ENCODE measurements at regions not wholly inside any gene's neighbourhood (a gene's known extent, or its start where the extent isn't known, plus 50 kb on each side); places are given as distances from the start of the nearest gene placed in this dataset.
"Not testable (repeated sequence)": the region's sequence is repeated elsewhere in the genome, so short reads cannot be mapped to it uniquely, and the experiment has no call there.

DNA sequence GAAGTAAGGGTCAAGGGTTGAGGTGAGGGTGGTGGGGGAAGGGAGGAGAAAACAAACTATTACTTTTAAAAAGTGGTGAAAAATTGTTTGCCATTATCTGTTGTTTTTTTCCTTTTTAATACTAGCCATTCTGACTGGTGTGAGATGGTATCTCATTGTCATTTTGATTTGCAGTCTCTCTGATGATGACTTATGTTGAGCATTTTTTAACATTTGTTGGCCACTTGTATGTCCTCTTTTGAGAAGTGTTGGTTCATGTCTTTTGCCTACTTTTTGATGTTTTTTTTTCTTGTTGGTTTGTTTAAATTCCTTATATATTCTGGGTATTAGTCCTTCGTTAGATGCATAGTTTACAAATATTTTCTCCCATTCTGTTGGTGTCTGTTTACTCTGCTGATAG, 185.9 kb upstream of the ANKRD28 start:
- no peak for TF ChIP-seq EZH2 (IDR thresholded peaks at IDR 0.05; ENCODE audit: borderline replicate concordance, insufficient read depth, low read length, poor library complexity, severe bottlenecking)
- no peak for TF ChIP-seq EP300 (conservative IDR thresholded peaks at IDR 0.05; ENCODE audit: poor library complexity, severe bottlenecking)
- TF ChIP-seq SMC3 (conservative IDR thresholded peaks at IDR 0.05; ENCODE audit: poor library complexity) = no peak
- TF ChIP-seq, protein P1, sequence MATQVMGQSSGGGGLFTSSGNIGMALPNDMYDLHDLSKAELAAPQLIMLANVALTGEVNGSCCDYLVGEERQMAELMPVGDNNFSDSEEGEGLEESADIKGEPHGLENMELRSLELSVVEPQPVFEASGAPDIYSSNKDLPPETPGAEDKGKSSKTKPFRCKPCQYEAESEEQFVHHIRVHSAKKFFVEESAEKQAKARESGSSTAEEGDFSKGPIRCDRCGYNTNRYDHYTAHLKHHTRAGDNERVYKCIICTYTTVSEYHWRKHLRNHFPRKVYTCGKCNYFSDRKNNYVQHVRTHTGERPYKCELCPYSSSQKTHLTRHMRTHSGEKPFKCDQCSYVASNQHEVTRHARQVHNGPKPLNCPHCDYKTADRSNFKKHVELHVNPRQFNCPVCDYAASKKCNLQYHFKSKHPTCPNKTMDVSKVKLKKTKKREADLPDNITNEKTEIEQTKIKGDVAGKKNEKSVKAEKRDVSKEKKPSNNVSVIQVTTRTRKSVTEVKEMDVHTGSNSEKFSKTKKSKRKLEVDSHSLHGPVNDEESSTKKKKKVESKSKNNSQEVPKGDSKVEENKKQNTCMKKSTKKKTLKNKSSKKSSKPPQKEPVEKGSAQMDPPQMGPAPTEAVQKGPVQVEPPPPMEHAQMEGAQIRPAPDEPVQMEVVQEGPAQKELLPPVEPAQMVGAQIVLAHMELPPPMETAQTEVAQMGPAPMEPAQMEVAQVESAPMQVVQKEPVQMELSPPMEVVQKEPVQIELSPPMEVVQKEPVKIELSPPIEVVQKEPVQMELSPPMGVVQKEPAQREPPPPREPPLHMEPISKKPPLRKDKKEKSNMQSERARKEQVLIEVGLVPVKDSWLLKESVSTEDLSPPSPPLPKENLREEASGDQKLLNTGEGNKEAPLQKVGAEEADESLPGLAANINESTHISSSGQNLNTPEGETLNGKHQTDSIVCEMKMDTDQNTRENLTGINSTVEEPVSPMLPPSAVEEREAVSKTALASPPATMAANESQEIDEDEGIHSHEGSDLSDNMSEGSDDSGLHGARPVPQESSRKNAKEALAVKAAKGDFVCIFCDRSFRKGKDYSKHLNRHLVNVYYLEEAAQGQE (IDR thresholded peaks at IDR 0.05; ENCODE audit: borderline replicate concordance) = no peak
- TF ChIP-seq TAF1 (IDR thresholded peaks at IDR 0.05; ENCODE audit: low read depth) = no peak
- no peak for TF ChIP-seq POLR2AphosphoS5 (IDR thresholded peaks at IDR 0.05)
- TF ChIP-seq, protein P2, sequence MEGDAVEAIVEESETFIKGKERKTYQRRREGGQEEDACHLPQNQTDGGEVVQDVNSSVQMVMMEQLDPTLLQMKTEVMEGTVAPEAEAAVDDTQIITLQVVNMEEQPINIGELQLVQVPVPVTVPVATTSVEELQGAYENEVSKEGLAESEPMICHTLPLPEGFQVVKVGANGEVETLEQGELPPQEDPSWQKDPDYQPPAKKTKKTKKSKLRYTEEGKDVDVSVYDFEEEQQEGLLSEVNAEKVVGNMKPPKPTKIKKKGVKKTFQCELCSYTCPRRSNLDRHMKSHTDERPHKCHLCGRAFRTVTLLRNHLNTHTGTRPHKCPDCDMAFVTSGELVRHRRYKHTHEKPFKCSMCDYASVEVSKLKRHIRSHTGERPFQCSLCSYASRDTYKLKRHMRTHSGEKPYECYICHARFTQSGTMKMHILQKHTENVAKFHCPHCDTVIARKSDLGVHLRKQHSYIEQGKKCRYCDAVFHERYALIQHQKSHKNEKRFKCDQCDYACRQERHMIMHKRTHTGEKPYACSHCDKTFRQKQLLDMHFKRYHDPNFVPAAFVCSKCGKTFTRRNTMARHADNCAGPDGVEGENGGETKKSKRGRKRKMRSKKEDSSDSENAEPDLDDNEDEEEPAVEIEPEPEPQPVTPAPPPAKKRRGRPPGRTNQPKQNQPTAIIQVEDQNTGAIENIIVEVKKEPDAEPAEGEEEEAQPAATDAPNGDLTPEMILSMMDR (IDR thresholded peaks at IDR 0.05; ENCODE audit: poor library complexity, severe bottlenecking) = no peak
- no peak for TF ChIP-seq RAD21 (conservative IDR thresholded peaks at IDR 0.05)
- no peak overlapping the region for H2AFZ ChIP-seq (ENCODE audit: low read depth, low read length)

DNA sequence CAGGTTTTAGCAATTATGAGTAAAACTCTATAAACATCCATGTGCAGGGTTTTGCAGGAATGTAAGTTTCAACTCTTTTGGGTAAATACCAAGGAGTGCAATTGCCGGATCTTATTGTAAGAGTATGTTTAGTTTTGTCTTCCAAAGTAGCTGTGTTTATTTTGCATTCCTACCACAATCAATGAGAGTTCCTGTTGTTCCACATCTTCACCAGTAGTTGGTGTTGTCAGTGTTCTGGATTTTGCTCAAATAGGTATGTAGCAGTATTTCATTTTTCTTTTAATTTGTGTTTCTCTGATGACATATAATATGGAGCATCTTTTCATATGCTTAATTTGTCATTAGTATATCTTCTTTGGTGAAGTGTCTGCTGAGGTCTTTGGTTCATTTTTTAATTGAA, 185.1 kb upstream of the GALNT15 start:
- Histone ChIP-seq H4K20me1 (ENCODE audit: insufficient read depth) (no peaks in the 10 kb centered on the region), H2AFZ (ENCODE audit: low read depth, low read length) (no peak overlapping the region), H3K9me3 (ENCODE audit: low read length) (no peaks in the 10 kb centered on the region), H3F3A (ENCODE audit: insufficient read depth, low read length, poor library complexity, severe bottlenecking) (no peaks in the 10 kb centered on the region), H3K4me3 (ENCODE audit: low read length) (no peak overlapping the region), H3K27me3 (ENCODE audit: insufficient read depth, low read depth, low read length) (no peaks in the 10 kb centered on the region), H3K4me2 (ENCODE audit: low read length) (no peak overlapping the region), H3K79me2 (replicated peaks; ENCODE audit: insufficient read depth, low read length) (no peaks in the 10 kb centered on the region), H3K27ac (ENCODE audit: low read length) (no peak overlapping the region), H3K9me2 (ENCODE audit: insufficient read depth, low read length) (no peaks in the 10 kb centered on the region), H3K36me3 (ENCODE audit: insufficient read depth, low read length) (no peaks in the 10 kb centered on the region), H3K9ac (ENCODE audit: low read length) (no peak overlapping the region)
- TF ChIP-seq EZH2 (IDR thresholded peaks at IDR 0.05; ENCODE audit: borderline replicate concordance, insufficient read depth, low read length, poor library complexity, severe bottlenecking) (no peak), MXI1 (conservative IDR thresholded peaks at IDR 0.05; ENCODE audit: poor library complexity, severe bottlenecking) (no peak)

More for the DNA sequence above, 185.9 kb upstream of the ANKRD28 start:
- no peaks in the 10 kb centered on the region for H3K36me3 ChIP-seq (ENCODE audit: insufficient read depth, low read length)
- H4K20me1 ChIP-seq (ENCODE audit: insufficient read depth) = no peaks in the 10 kb centered on the region
- no peaks in the 10 kb centered on the region for H3F3A ChIP-seq (ENCODE audit: insufficient read depth, low read length, poor library complexity, severe bottlenecking)
- no peak overlapping the region for H3K4me3 ChIP-seq (ENCODE audit: low read length)
- H3K27ac ChIP-seq (ENCODE audit: low read length) = no peak overlapping the region
- no peak overlapping the region for H3K4me2 ChIP-seq (ENCODE audit: low read length)
- H3K27me3 ChIP-seq (ENCODE audit: insufficient read depth, low read depth, low read length) = no peaks in the 10 kb centered on the region
- no peaks in the 10 kb centered on the region for H3K79me2 ChIP-seq (replicated peaks; ENCODE audit: insufficient read depth, low read length)
- H3K9me3 ChIP-seq (ENCODE audit: low read length) = no peaks in the 10 kb centered on the region
- no peak overlapping the region for H3K9ac ChIP-seq (ENCODE audit: low read length)
- H3K9me2 ChIP-seq (ENCODE audit: insufficient read depth, low read length) = no peaks in the 10 kb centered on the region

DNA sequence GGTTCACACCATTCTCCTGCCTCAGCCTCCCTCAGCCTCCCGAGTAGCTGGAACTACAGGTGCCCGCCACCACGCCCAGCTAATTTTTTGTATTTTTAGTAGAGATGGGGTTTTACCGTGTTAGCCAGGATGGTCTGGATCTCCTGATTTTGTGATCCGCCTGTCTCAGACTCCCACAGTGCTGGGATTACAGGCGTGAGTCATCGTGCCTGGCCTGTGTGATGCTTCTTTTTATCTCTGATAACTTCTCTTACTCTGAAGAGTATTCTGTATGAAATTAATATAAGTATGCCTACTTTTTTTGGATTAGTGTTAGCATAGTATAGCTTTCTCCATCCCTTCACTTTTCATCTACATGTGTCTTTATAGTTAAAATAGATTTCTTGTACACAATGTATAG, 180.8 kb upstream of the GALNT15 start:
- H3K79me2 ChIP-seq (replicated peaks; ENCODE audit: insufficient read depth, low read length); H2AFZ ChIP-seq (ENCODE audit: low read depth, low read length); H3K4me2 ChIP-seq (ENCODE audit: low read length); H3F3A ChIP-seq (ENCODE audit: insufficient read depth, low read length, poor library complexity, severe bottlenecking); H3K9me2 ChIP-seq (ENCODE audit: insufficient read depth, low read length); H3K4me3 ChIP-seq (ENCODE audit: low read length); H3K9me3 ChIP-seq (ENCODE audit: low read length); H3K36me3 ChIP-seq (ENCODE audit: insufficient read depth, low read length); H4K20me1 ChIP-seq (ENCODE audit: insufficient read depth); H3K27me3 ChIP-seq (ENCODE audit: insufficient read depth, low read depth, low read length); H3K9ac ChIP-seq (ENCODE audit: low read length); H3K27ac ChIP-seq (ENCODE audit: low read length): not testable (repeated sequence)

DNA sequence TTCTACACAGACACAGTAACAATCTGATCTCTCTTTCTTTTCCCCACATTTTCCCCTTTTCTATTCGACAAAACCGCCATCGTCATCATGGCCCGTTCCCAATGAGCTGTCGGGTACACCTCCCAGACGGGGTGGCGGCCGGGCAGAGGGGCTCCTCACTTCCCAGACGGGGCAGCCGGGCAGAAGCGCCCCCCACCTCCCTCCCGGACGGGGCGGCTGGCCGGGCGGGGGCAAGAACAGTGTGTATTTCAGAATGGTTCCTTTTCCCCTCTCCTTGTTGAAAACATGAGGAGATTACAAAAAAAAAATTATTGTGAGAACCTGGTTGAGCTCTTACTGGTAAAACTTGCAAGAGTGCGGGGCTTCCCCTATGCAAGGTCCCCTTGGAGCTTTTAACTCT, 178.0 kb upstream of the GALNT15 start:
- not testable (repeated sequence) for H3K27ac ChIP-seq (ENCODE audit: low read length); H3K9me3 ChIP-seq (ENCODE audit: low read length); H3K4me2 ChIP-seq (ENCODE audit: low read length); H3K4me3 ChIP-seq (ENCODE audit: low read length); H3K9me2 ChIP-seq (ENCODE audit: insufficient read depth, low read length); H3F3A ChIP-seq (ENCODE audit: insufficient read depth, low read length, poor library complexity, severe bottlenecking); H3K36me3 ChIP-seq (ENCODE audit: insufficient read depth, low read length); H4K20me1 ChIP-seq (ENCODE audit: insufficient read depth); H3K27me3 ChIP-seq (ENCODE audit: insufficient read depth, low read depth, low read length); H3K79me2 ChIP-seq (replicated peaks; ENCODE audit: insufficient read depth, low read length); H2AFZ ChIP-seq (ENCODE audit: low read depth, low read length); H3K9ac ChIP-seq (ENCODE audit: low read length)
